HepG2 (cell line): ENCODE measurements at regions not wholly inside any gene's neighbourhood (a gene's known extent, or its start where the extent isn't known, plus 50 kb on each side); places are given as distances from the start of the nearest gene placed in this dataset.

Source experiments
- ATAC-seq: fragments of 200-7000 bp; cut with Tn5 transposase; 3 replicates; pipeline ENCODE4 v1.9.1; 2020; ENCODE audit warnings: mild to moderate bottlenecking, moderate library complexity
- BruUV-seq: library from RNA; stranded (reverse); fragments of 400-500 nt; replicated peaks from 2 replicates; lab custom pipeline; 2021; lab: Mats Ljungman, UMichigan
- CTCF ChIA-PET: fragments of 300-600 bp; formaldehyde crosslinking; extraction: SDS; loops from one replicate; lab custom pipeline; 2021; ENCODE audit warnings: low total read pairs, inconsistent platforms, low intra/inter-chr PET ratio; lab: Yijun Ruan, JAX
- POLR2A ChIA-PET: fragments of 350-600 bp; sonication (Branson Sonifier 250); formaldehyde crosslinking; loops from one replicate; lab custom pipeline; 2020; ENCODE audit warnings: antibody characterized with exemption, inconsistent platforms; lab: Yijun Ruan, JAX
- DNase-seq: peaks from one replicate; pipeline ENCODE4 v3.0.0-alpha.2; 2015; ENCODE audit warnings: low spot score
- FAIRE-seq: peaks from 3 replicates; lab custom pipeline; 2011; peaks lifted over from hg19 to GRCh38; lab: Jason Lieb, UNC
- H2AFZ ChIP-seq: one replicate; pipeline ENCODE4 v1.6.1; 2011; ENCODE audit warnings: low read length, inconsistent platforms
- H3K27ac ChIP-seq: fragments of 300-600 bp; 3 replicates; pipeline ENCODE4 v1.8.0; 2011; ENCODE audit warnings: mixed run types, mild to moderate bottlenecking, mixed read lengths, low read length, inconsistent platforms; ENCODE audit not compliant: insufficient read depth; ENCODE audit errors: extremely low read length
- H3K27me3 ChIP-seq, 2 experiments: fragments of 200-600 bp in 1 of 2; 2 replicates in 1 of 2; 3 replicates in 1 of 2; pipeline versions ENCODE4 v1.6.0 to v1.8.0; 2011; ENCODE audit warnings: low read length in 2 of 2, mild to moderate bottlenecking in 2 of 2, moderate library complexity in 2 of 2, inconsistent platforms in 1 of 2; ENCODE audit not compliant: insufficient read depth in 2 of 2, control insufficient read depth in 1 of 2
- H3K36me3 ChIP-seq, 2 experiments: fragments of 200-600 bp in 1 of 2; replicated peaks in 1 of 2; 2 replicates in 1 of 2; 3 replicates in 1 of 2; pipeline versions ENCODE4 v1.5.1 to v1.8.0; 2011; ENCODE audit warnings: low read length in 2 of 2, inconsistent platforms in 1 of 2; ENCODE audit not compliant: insufficient read depth in 2 of 2, control insufficient read depth in 1 of 2
- H3K4me1 ChIP-seq: 2 replicates; pipeline ENCODE4 v1.5.1; 2012; ENCODE audit warnings: low read length, inconsistent platforms; ENCODE audit not compliant: insufficient read depth
- H3K4me2 ChIP-seq: 2 replicates; pipeline ENCODE4 v1.6.0; 2011; ENCODE audit warnings: low read depth, low read length, inconsistent platforms
- H3K4me3 ChIP-seq, 3 experiments: fragments of 200-600 bp in 1 of 3; sonication (generic), shearing (Covaris generic) in 1 of 3; replicated peaks in 1 of 3; 2 replicates each; pipeline ENCODE4 v1.5.1; 2011 to 2016; ENCODE audit warnings: low read length in 3 of 3, inconsistent platforms in 2 of 3, low read depth in 2 of 3, mild to moderate bottlenecking in 2 of 3, control low read depth in 1 of 3, mixed read lengths in 1 of 3; ENCODE audit not compliant: insufficient read depth in 1 of 3
- H3K79me2 ChIP-seq: one replicate; pipeline ENCODE4 v1.6.1; 2011; ENCODE audit warnings: low read length, inconsistent platforms; ENCODE audit not compliant: insufficient read depth
- H3K9ac ChIP-seq: 2 replicates; pipeline ENCODE4 v1.6.0; 2011; ENCODE audit warnings: mild to moderate bottlenecking, low read depth, low read length, inconsistent platforms; ENCODE audit not compliant: insufficient read depth
- H3K9me3 ChIP-seq: 2 replicates; pipeline ENCODE4 v1.5.1; 2012; ENCODE audit warnings: mild to moderate bottlenecking, low read length
- H4K20me1 ChIP-seq: 2 replicates; pipeline ENCODE4 v1.6.0; 2011; ENCODE audit warnings: inconsistent platforms, mild to moderate bottlenecking, low read length, moderate library complexity; ENCODE audit not compliant: insufficient read depth
- CHD4 ChIP-seq: fragments of 200-600 bp; sonication (generic); IDR thresholded peaks from 2 replicates; pipeline ENCODE4 v1.7.0; 2017; ENCODE audit warnings: mild to moderate bottlenecking, low read length, borderline replicate concordance
- DBP ChIP-seq: sonication (generic); formaldehyde crosslinking; IDR thresholded peaks from 2 replicates; pipeline ENCODE4 v1.4.0; 2020; ENCODE audit warnings: missing genetic modification reagents; ENCODE audit errors: not compliant biosample characterization
- IKZF5 ChIP-seq: IDR thresholded peaks from 2 replicates; pipeline ENCODE4 v1.6.1; 2018; ENCODE audit warnings: missing genetic modification reagents, mild to moderate bottlenecking, missing compliant biosample characterization
- IRF2 ChIP-seq: IDR thresholded peaks from 2 replicates; pipeline ENCODE4 v1.6.1; 2018; ENCODE audit warnings: missing genetic modification reagents, missing compliant biosample characterization
- KAT2B ChIP-seq: fragments of 150-350 bp; IDR thresholded peaks from 2 replicates; pipeline ENCODE4 v1.6.1; 2014; ENCODE audit warnings: low read depth, low read length, borderline replicate concordance
- NR2F1 ChIP-seq, 2 experiments: fragments of 450-650 bp in 1 of 2; formaldehyde crosslinking in 1 of 2; IDR thresholded peaks; 2 replicates each; pipeline versions ENCODE4 v1.5.0 to v1.6.1; 2016 to 2020; ENCODE audit warnings: mild to moderate bottlenecking in 1 of 2, missing compliant biosample characterization in 1 of 2, missing genetic modification reagents in 1 of 2, moderate library complexity in 1 of 2
- PRPF4 ChIP-seq: fragments of 200-400 bp; formaldehyde crosslinking; IDR thresholded peaks from 2 replicates; pipeline ENCODE4 v1.6.1; 2016; ENCODE audit warnings: low read length, low read depth; ENCODE audit not compliant: poor library complexity, severe bottlenecking
- RORA ChIP-seq: sonication (generic); formaldehyde crosslinking; IDR thresholded peaks from 2 replicates; pipeline ENCODE4 v1.5.0; 2020; ENCODE audit warnings: mild to moderate bottlenecking, missing genetic modification reagents, moderate library complexity
- ZBTB25 ChIP-seq: IDR thresholded peaks from 2 replicates; pipeline ENCODE4 v1.6.1; 2018; ENCODE audit warnings: missing genetic modification reagents
- ZNF260 ChIP-seq: sonication (generic); formaldehyde crosslinking; IDR thresholded peaks from 2 replicates; pipeline ENCODE4 v1.4.0; 2020; ENCODE audit warnings: missing genetic modification reagents, low read depth, mild to moderate bottlenecking, borderline replicate concordance
- ZNF280D ChIP-seq: sonication (generic); formaldehyde crosslinking; IDR thresholded peaks from 2 replicates; pipeline ENCODE4 v1.5.1; 2020; ENCODE audit warnings: mild to moderate bottlenecking, missing genetic modification reagents
- ZNF564 ChIP-seq: sonication (generic); formaldehyde crosslinking; IDR thresholded peaks from 2 replicates; pipeline ENCODE4 v1.8.1; 2023; ENCODE audit warnings: mild to moderate bottlenecking, missing genetic modification reagents
- ZNF720 ChIP-seq: sonication (generic); formaldehyde crosslinking; IDR thresholded peaks from 2 replicates; pipeline ENCODE4 v1.4.0; 2020; ENCODE audit warnings: missing genetic modification reagents
- WGBS: methylation state at CpG from one replicate; pipeline ENCODE4 v1.1.6; 2017; ENCODE audit warnings: low lambda C conversion rate; 5-methylcytosine and 5-hydroxymethylcytosine counted together
- in situ Hi-C: cut with HindIII; loops from 2 replicates; pipeline ENCODE4 v1.10.0; 2017; ENCODE audit warnings: low pct_unique_long_range_greater_than_20kb; ENCODE audit not compliant: extremely low pct_ligation_motif_present
- intact Hi-C: fragments of 100-400 bp; cut with micrococcal nuclease; formaldehyde crosslinking; loops from one replicate; pipeline ENCODE4 v1.10.0; 2022; ENCODE audit not compliant: unreplicated experiment

GRCh38 chr13:85527316-85527715, 271.9 kb downstream of the SLITRK6 start:
- ChIA-PET POLR2A (no interaction called here), CTCF (no interaction called here)
- no peak for FAIRE-seq

More at GRCh38 chr13:85527316-85527715, 271.9 kb downstream of the SLITRK6 start:
- intact Hi-C loops (no loop called here), in situ Hi-C loops (no loop called here)
- no TSS peak for BruUV-seq
- no peaks in the 10 kb centered on the region for H3K9me3 ChIP-seq
- H3K36me3 ChIP-seq = no peaks in the 10 kb centered on the region
- no peak overlapping the region for H2AFZ ChIP-seq
- no peaks in the 10 kb centered on the region for H3K79me2 ChIP-seq
- H4K20me1 ChIP-seq = no peaks in the 10 kb centered on the region
- no peak overlapping the region for H3K9ac ChIP-seq
- no peaks in the 10 kb centered on the region for H3K4me1 ChIP-seq
- ATAC-seq = no peak
- H3K27me3 ChIP-seq = no peaks in the 10 kb centered on the region
- 71% methylated on average over 4 of the region's 4 CpGs for WGBS
- H3K27ac ChIP-seq = no peak overlapping the region
- no peak overlapping the region for H3K4me2 ChIP-seq
- TF ChIP-seq PRPF4 (no peak), CHD4 (no peak), IKZF5 (no peak), IRF2 (CRISPR knock-in tag) (no peak), ZNF260 (no peak), ZNF280D (CRISPR knock-in tag) (no peak), KAT2B (no peak), NR2F1 (CRISPR knock-in tag; IDR thresholded peaks at IDR 0.05) (no peak), RORA (CRISPR knock-in tag) (no peak), ZBTB25 (CRISPR knock-in tag) (no peak), ZNF564 (CRISPR knock-in tag) (no peak), ZNF720 (no peak), DBP (CRISPR knock-in tag) (no peak)
- TF ChIP-seq, all 625 proteins: peak for 0
- H3K4me3 ChIP-seq = no peak overlapping the region
- no peak for DNase-seq
